MCF 10A (cell line): ENCODE measurements at regions not wholly inside any gene's neighbourhood (a gene's known extent, or its start where the extent isn't known, plus 50 kb on each side); places are given as distances from the start of the nearest gene placed in this dataset.

Experiments used
- BruUV-seq: library from RNA; stranded (reverse); fragments of 400-500 nt; replicated peaks from 2 replicates; lab custom pipeline; 2021; lab: Mats Ljungman, UMichigan
- CTCF ChIA-PET: fragments of 300-600 bp; sonication (Branson Sonifier 250); formaldehyde crosslinking; extraction: SDS; loops from one replicate; lab custom pipeline; 2021; ENCODE audit warnings: antibody characterized with exemption, inconsistent platforms; lab: Yijun Ruan, JAX
- POLR2A ChIA-PET: fragments of 300-600, 350-650 bp; sonication (Branson Sonifier 250); formaldehyde crosslinking; extraction: SDS; loops from one replicate; lab custom pipeline; 2020; ENCODE audit warnings: antibody characterized with exemption, inconsistent platforms; lab: Yijun Ruan, JAX
- DNase-seq: peaks from one replicate; pipeline ENCODE4 v3.0.0-alpha.2; 2018; ENCODE audit not compliant: unreplicated experiment
- H3K27ac Mint-ChIP-seq: one replicate; pipeline ENCODE4 v1.8.0; 2022; ENCODE audit warnings: mild to moderate bottlenecking, low read depth, mixed read lengths; ENCODE audit not compliant: unreplicated experiment
- H3K27me3 Mint-ChIP-seq: one replicate; pipeline ENCODE4 v1.8.0; 2022; ENCODE audit warnings: mixed read lengths; ENCODE audit not compliant: insufficient read depth, unreplicated experiment
- H3K36me3 Mint-ChIP-seq: one replicate; pipeline ENCODE4 v1.8.0; 2022; ENCODE audit warnings: mild to moderate bottlenecking, moderate library complexity, mixed read lengths; ENCODE audit not compliant: insufficient read depth, unreplicated experiment
- H3K4me1 Mint-ChIP-seq: one replicate; pipeline ENCODE4 v1.8.0; 2022; ENCODE audit warnings: mixed read lengths; ENCODE audit not compliant: insufficient read depth, unreplicated experiment
- H3K4me3 Mint-ChIP-seq: one replicate; pipeline ENCODE4 v1.8.0; 2022; ENCODE audit warnings: mild to moderate bottlenecking, moderate library complexity, mixed read lengths; ENCODE audit not compliant: unreplicated experiment
- H3K9me3 Mint-ChIP-seq: one replicate; pipeline ENCODE4 v1.8.0; 2022; ENCODE audit warnings: mixed read lengths; ENCODE audit not compliant: unreplicated experiment
- CTCF ChIP-seq: fragments of 200-600 bp; IDR thresholded peaks from one replicate; pipeline ENCODE4 v1.8.0; 2022; ENCODE audit warnings: antibody characterized with exemption, mild to moderate bottlenecking; ENCODE audit not compliant: unreplicated experiment
- intact Hi-C: fragments of 100-400 bp; cut with micrococcal nuclease; formaldehyde crosslinking; loops from 2 replicates; pipeline ENCODE4 v1.14.1; 2022

GRCh38 chrX:36683507-36683906 is 324.7 kb upstream of the FAM47C start:
- ChIA-PET POLR2A (no interaction called here), CTCF (interaction anchor here (0.8 to 1.5 kb wide), 3 partner anchors 29 to 186 kb away, joined by 3 to 4 read pairs (median 4); no protein-coding TSS in a partner anchor)
- intact Hi-C loops, result no loop called here
- DNase-seq, result no peak
- Mint-ChIP-seq H3K4me1 (no peaks in the 10 kb centered on the region), H3K36me3 (no peaks in the 10 kb centered on the region), H3K9me3 (peaks cover 5% of the 10 kb centered on the region), H3K4me3 (no peak overlapping the region), H3K27me3 (peaks cover 46% of the 10 kb centered on the region), H3K27ac (no peak overlapping the region)
- BruUV-seq, result no TSS peak
- no peak for TF ChIP-seq CTCF

- no peaks in the 10 kb centered on the region for H3K4me1 Mint-ChIP-seq
- H3K36me3 Mint-ChIP-seq, result no peaks in the 10 kb centered on the region
- H3K4me3 Mint-ChIP-seq, result no peak overlapping the region
- H3K27me3 Mint-ChIP-seq, result peaks cover 46% of the 10 kb centered on the region
- CTCF ChIA-PET, result interaction anchor here (0.5 to 1.5 kb wide), 4 partner anchors 152 to 186 kb away, joined by 3 to 4 read pairs (median 3); no protein-coding TSS in a partner anchor
- intact Hi-C loops, result loop anchor here (1.0 to 2.0 kb wide), 2 partner anchors 173 to 183 kb away; no protein-coding TSS in a partner anchor
- peak; percentile 30 for DNase-seq
- H3K27ac Mint-ChIP-seq, result no peak overlapping the region
- TF ChIP-seq CTCF, result no peak
- H3K9me3 Mint-ChIP-seq, result peaks cover 5% of the 10 kb centered on the region
- POLR2A ChIA-PET, result no interaction called here
- no TSS peak for BruUV-seq
Observed at GRCh38 chrX:36684053-36684452, 324.1 kb upstream of the FAM47C start.

GRCh38 chrX:36721990-36722389 is 286.2 kb upstream of the FAM47C start:
- no peak for TF ChIP-seq CTCF
- Mint-ChIP-seq H3K27me3 (peaks cover 13% of the 10 kb centered on the region), H3K4me3 (no peak overlapping the region), H3K36me3 (peaks cover 4% of the 10 kb centered on the region), H3K27ac (no peak overlapping the region), H3K9me3 (no peaks in the 10 kb centered on the region), H3K4me1 (no peaks in the 10 kb centered on the region)
- ChIA-PET POLR2A (no interaction called here), CTCF (no interaction called here)
- intact Hi-C loops, result no loop called here
- no peak for DNase-seq
- no TSS peak for BruUV-seq

- ChIA-PET POLR2A (no interaction called here), CTCF (no interaction called here)
- H3K9me3 Mint-ChIP-seq, result no peaks in the 10 kb centered on the region
- TF ChIP-seq CTCF, result no peak
- intact Hi-C loops, result no loop called here
- no peak overlapping the region for H3K4me3 Mint-ChIP-seq
- no peaks in the 10 kb centered on the region for H3K4me1 Mint-ChIP-seq
- H3K27me3 Mint-ChIP-seq, result no peaks in the 10 kb centered on the region
- DNase-seq, result no peak
- H3K36me3 Mint-ChIP-seq, result no peaks in the 10 kb centered on the region
- BruUV-seq, result no TSS peak
- H3K27ac Mint-ChIP-seq, result no peak overlapping the region
Observed at GRCh38 chrX:36753602-36754001, 254.6 kb upstream of the FAM47C start.
